ENCODE measurements at regions not wholly inside any gene's neighbourhood (a gene's known extent, or its start where the extent isn't known, plus 50 kb on each side); places are given as distances from the start of the nearest gene placed in this dataset.

- Mint-ChIP-seq H3K4me1 (no peaks in the 10 kb centered on the region), H3K36me3 (ENCODE audit: low read depth) (no peaks in the 10 kb centered on the region), H3K27ac (no peak overlapping the region), H3K27me3 (ENCODE audit: insufficient read depth) (peaks cover 3% of the 10 kb centered on the region), H3K4me3 (no peak overlapping the region), H3K9me3 (peaks cover 2% of the 10 kb centered on the region)
- 85 to 100% methylated on average over 4 to 8 of the region's 8 CpGs for WGBS, 2 experiments (ENCODE audit: insufficient coverage in 1 of 2, insufficient read length in 1 of 2)
- no peak for TF ChIP-seq CTCF (conservative IDR thresholded peaks at IDR 0.05)
- H3K27me3 ChIP-seq (ENCODE audit: control insufficient read depth, insufficient read depth, low read length, poor library complexity, severe bottlenecking): no peaks in the 10 kb centered on the region
- no peaks in the 10 kb centered on the region for H3K9me3 ChIP-seq (ENCODE audit: control insufficient read depth, low read length)
- H3K36me3 ChIP-seq (ENCODE audit: control insufficient read depth, insufficient read depth, low read length): no peaks in the 10 kb centered on the region
- DNase-seq: no peak
- no peak overlapping the region for H3K4me3 ChIP-seq (ENCODE audit: low read length)
- H3K4me1 ChIP-seq (ENCODE audit: control insufficient read depth, insufficient read depth, low read length): no peaks in the 10 kb centered on the region
- H3K27ac ChIP-seq (ENCODE audit: low read depth, low read length): no peak overlapping the region
- H3K9ac ChIP-seq (ENCODE audit: extremely low read depth, low read length, poor library complexity, severe bottlenecking): no peak overlapping the region
Measured at GRCh38 chr9:16356196-16356765, 514.2 kb downstream of the BNC2 start.

DNA sequence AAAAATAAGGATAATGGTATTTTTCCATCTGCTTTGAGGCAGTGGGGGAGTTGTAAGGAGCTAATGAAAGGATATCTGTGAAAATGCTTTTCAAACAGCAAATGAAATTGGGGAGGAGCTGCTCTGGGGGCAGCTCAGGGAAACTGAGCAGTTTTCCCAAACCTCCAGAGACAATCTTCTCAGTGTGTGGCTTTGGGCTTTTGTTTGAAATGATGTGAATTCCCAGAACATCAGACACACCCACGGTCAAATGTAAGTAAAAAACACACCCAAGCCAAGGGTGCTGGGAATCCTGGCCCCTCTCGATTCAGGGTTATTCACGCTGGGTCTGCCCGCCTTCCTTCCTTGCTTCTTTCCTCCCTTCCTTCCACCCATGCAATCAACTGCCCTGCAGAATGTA lies 512.6 kb downstream of the BNC2 start:
- H3K27me3 Mint-ChIP-seq (ENCODE audit: insufficient read depth): peaks cover 3% of the 10 kb centered on the region
- H3K9me3 Mint-ChIP-seq: peaks cover 2% of the 10 kb centered on the region
- no peak overlapping the region for H3K27ac Mint-ChIP-seq
- no peak for DNase-seq
- no peaks in the 10 kb centered on the region for H3K4me1 Mint-ChIP-seq
- Histone ChIP-seq H3K36me3 (ENCODE audit: control insufficient read depth, insufficient read depth, low read length) (no peaks in the 10 kb centered on the region), H3K4me3 (ENCODE audit: low read length) (no peak overlapping the region), H3K27ac (ENCODE audit: low read depth, low read length) (no peak overlapping the region), H3K9ac (ENCODE audit: extremely low read depth, low read length, poor library complexity, severe bottlenecking) (no peak overlapping the region), H3K27me3 (ENCODE audit: control insufficient read depth, insufficient read depth, low read length, poor library complexity, severe bottlenecking) (no peaks in the 10 kb centered on the region), H3K9me3 (ENCODE audit: control insufficient read depth, low read length) (no peaks in the 10 kb centered on the region), H3K4me1 (ENCODE audit: control insufficient read depth, insufficient read depth, low read length) (no peaks in the 10 kb centered on the region)
- H3K36me3 Mint-ChIP-seq (ENCODE audit: low read depth): no peaks in the 10 kb centered on the region
- 93% methylated on average over 4 of the region's 4 CpGs; no CpG with 5 or more reads in 1 of the 2 experiments for WGBS, 2 experiments (ENCODE audit: insufficient coverage in 1 of 2, insufficient read length in 1 of 2)
- no peak for TF ChIP-seq CTCF (conservative IDR thresholded peaks at IDR 0.05)
- no peak overlapping the region for H3K4me3 Mint-ChIP-seq

DNA sequence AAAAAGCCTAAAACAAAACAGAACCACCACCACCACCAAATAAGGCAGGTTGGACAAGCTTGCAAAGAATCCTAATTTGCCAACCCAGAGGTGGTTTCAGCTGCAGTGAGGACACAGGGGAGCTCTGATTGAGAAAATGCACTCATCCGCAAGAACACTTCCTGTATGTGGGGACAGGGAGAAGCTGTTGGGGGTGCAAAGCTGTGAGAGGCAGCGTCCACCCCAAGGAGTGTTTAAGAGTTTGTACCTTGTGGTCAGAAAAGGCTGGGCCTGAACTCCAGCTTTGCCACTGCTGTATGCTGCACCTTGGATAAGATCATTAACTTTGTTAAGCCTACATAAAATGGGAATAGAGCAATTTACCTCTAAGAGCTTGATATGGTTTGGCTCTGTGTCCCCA lies 511.7 kb downstream of the BNC2 start:
- WGBS, 2 experiments (ENCODE audit: insufficient coverage in 1 of 2, insufficient read length in 1 of 2): 86 to 100% methylated on average over 2 of the region's 2 CpGs
- Histone ChIP-seq H3K9ac (ENCODE audit: extremely low read depth, low read length, poor library complexity, severe bottlenecking) (no peak overlapping the region), H3K27ac (ENCODE audit: low read depth, low read length) (no peak overlapping the region), H3K9me3 (ENCODE audit: control insufficient read depth, low read length) (no peaks in the 10 kb centered on the region), H3K36me3 (ENCODE audit: control insufficient read depth, insufficient read depth, low read length) (no peaks in the 10 kb centered on the region), H3K27me3 (ENCODE audit: control insufficient read depth, insufficient read depth, low read length, poor library complexity, severe bottlenecking) (no peaks in the 10 kb centered on the region), H3K4me1 (ENCODE audit: control insufficient read depth, insufficient read depth, low read length) (no peaks in the 10 kb centered on the region), H3K4me3 (ENCODE audit: low read length) (no peak overlapping the region)
- H3K9me3 Mint-ChIP-seq: peaks cover 2% of the 10 kb centered on the region
- no peaks in the 10 kb centered on the region for H3K4me1 Mint-ChIP-seq
- H3K27me3 Mint-ChIP-seq (ENCODE audit: insufficient read depth): peaks cover 3% of the 10 kb centered on the region
- H3K36me3 Mint-ChIP-seq (ENCODE audit: low read depth): no peaks in the 10 kb centered on the region
- no peak overlapping the region for H3K4me3 Mint-ChIP-seq
- no peak for TF ChIP-seq CTCF (conservative IDR thresholded peaks at IDR 0.05)
- DNase-seq: no peak
- H3K27ac Mint-ChIP-seq: no peak overlapping the region
